Effector memory CD4-positive, alpha-beta T cell (primary cell): ENCODE measurements at regions not wholly inside any gene's neighbourhood (a gene's known extent, or its start where the extent isn't known, plus 50 kb on each side); places are given as distances from the start of the nearest gene placed in this dataset.

Experiments
- DNase-seq, 3 donors: peaks; one replicate each; pipeline ENCODE4 v3.0.0-alpha.2; 2020
- H3K27ac ChIP-seq: 2 replicates; pipeline ENCODE4 v1.7.0; 2013; ENCODE audit warnings: mild to moderate bottlenecking, low read length, moderate library complexity; ENCODE audit not compliant: insufficient read depth, poor library complexity, severe bottlenecking
- H3K27me3 ChIP-seq: replicated peaks from 2 replicates; pipeline ENCODE4 v1.7.0; 2013; ENCODE audit warnings: mild to moderate bottlenecking, low read length; ENCODE audit not compliant: insufficient read depth, control insufficient read depth, poor library complexity, severe bottlenecking
- H3K36me3 ChIP-seq: 2 replicates; pipeline ENCODE4 v1.7.0; 2013; ENCODE audit warnings: mild to moderate bottlenecking, low read length, moderate library complexity; ENCODE audit not compliant: control insufficient read depth, insufficient read depth
- H3K4me1 ChIP-seq: 2 replicates; pipeline ENCODE4 v1.7.0; 2013; ENCODE audit warnings: low read length, mild to moderate bottlenecking; ENCODE audit not compliant: control insufficient read depth, insufficient read depth, poor library complexity, severe bottlenecking
- H3K4me3 ChIP-seq: 2 replicates; pipeline ENCODE4 v1.7.0; 2013; ENCODE audit warnings: low read length, low read depth, mild to moderate bottlenecking; ENCODE audit not compliant: insufficient read depth, poor library complexity, severe bottlenecking
- H3K9me3 ChIP-seq: 2 replicates; pipeline ENCODE4 v1.7.0; 2013; ENCODE audit warnings: mild to moderate bottlenecking, low read length, moderate library complexity; ENCODE audit not compliant: control insufficient read depth

- Histone ChIP-seq H3K4me1 (no peaks in the 10 kb centered on the region), H3K27ac (no peak overlapping the region), H3K9me3 (no peaks in the 10 kb centered on the region), H3K36me3 (no peaks in the 10 kb centered on the region), H3K4me3 (no peak overlapping the region), H3K27me3 (no peaks in the 10 kb centered on the region)
- DNase-seq = no peak
These were observed 196.8 kb upstream of the HSF2 start for GRCh38 chr6:122202576-122203137.

GRCh38 chr6:122207061-122207460 lies 192.4 kb upstream of the HSF2 start:
- Histone ChIP-seq H3K27ac (no peak overlapping the region), H3K36me3 (no peaks in the 10 kb centered on the region), H3K4me1 (no peaks in the 10 kb centered on the region), H3K9me3 (no peaks in the 10 kb centered on the region), H3K27me3 (no peaks in the 10 kb centered on the region), H3K4me3 (no peak overlapping the region)
- DNase-seq = no peak

GRCh38 chr6:122207794-122208193 lies 191.7 kb upstream of the HSF2 start:
- Histone ChIP-seq H3K4me1 (no peaks in the 10 kb centered on the region), H3K27me3 (no peaks in the 10 kb centered on the region), H3K4me3 (no peak overlapping the region), H3K36me3 (no peaks in the 10 kb centered on the region), H3K9me3 (no peaks in the 10 kb centered on the region), H3K27ac (no peak overlapping the region)
- DNase-seq = no peak

GRCh38 chr6:122214605-122215318 lies 184.7 kb upstream of the HSF2 start:
- DNase-seq = no peak
- H3K27me3 ChIP-seq = no peaks in the 10 kb centered on the region

GRCh38 chr6:122220254-122220653 lies 179.2 kb upstream of the HSF2 start:
- no peaks in the 10 kb centered on the region for H3K9me3 ChIP-seq
- H3K36me3 ChIP-seq = no peaks in the 10 kb centered on the region
- H3K27me3 ChIP-seq = no peaks in the 10 kb centered on the region
- DNase-seq = no peak
- H3K4me3 ChIP-seq = no peak overlapping the region
- H3K4me1 ChIP-seq = no peaks in the 10 kb centered on the region
- no peak overlapping the region for H3K27ac ChIP-seq

More at GRCh38 chr6:122214605-122215318, 184.7 kb upstream of the HSF2 start:
- Histone ChIP-seq H3K36me3 (no peaks in the 10 kb centered on the region), H3K4me3 (no peak overlapping the region), H3K27ac (no peak overlapping the region), H3K9me3 (no peaks in the 10 kb centered on the region), H3K4me1 (no peaks in the 10 kb centered on the region)

- Histone ChIP-seq H3K27me3 (no peaks in the 10 kb centered on the region), H3K9me3 (no peaks in the 10 kb centered on the region), H3K4me1 (no peaks in the 10 kb centered on the region), H3K36me3 (no peaks in the 10 kb centered on the region), H3K27ac (no peak overlapping the region), H3K4me3 (no peak overlapping the region)
- no peak for DNase-seq
These were observed 176.7 kb upstream of the HSF2 start for GRCh38 chr6:122222761-122223160.

GRCh38 chr6:122223251-122223650 lies 176.2 kb upstream of the HSF2 start:
- no peak overlapping the region for H3K27ac ChIP-seq
- no peaks in the 10 kb centered on the region for H3K36me3 ChIP-seq
- H3K4me3 ChIP-seq = no peak overlapping the region
- H3K9me3 ChIP-seq = no peaks in the 10 kb centered on the region
- DNase-seq = no peak
- no peaks in the 10 kb centered on the region for H3K4me1 ChIP-seq
- H3K27me3 ChIP-seq = no peaks in the 10 kb centered on the region

- no peak for DNase-seq
- H3K27ac ChIP-seq = no peak overlapping the region
- no peak overlapping the region for H3K4me3 ChIP-seq
- H3K9me3 ChIP-seq = peaks cover 5% of the 10 kb centered on the region
- H3K27me3 ChIP-seq = no peaks in the 10 kb centered on the region
- no peaks in the 10 kb centered on the region for H3K36me3 ChIP-seq
- no peaks in the 10 kb centered on the region for H3K4me1 ChIP-seq
These were observed 160.6 kb upstream of the HSF2 start for GRCh38 chr6:122238861-122239260.

- Histone ChIP-seq H3K4me1 (no peaks in the 10 kb centered on the region), H3K27me3 (no peaks in the 10 kb centered on the region), H3K4me3 (no peak overlapping the region), H3K27ac (no peak overlapping the region), H3K36me3 (no peaks in the 10 kb centered on the region), H3K9me3 (peaks cover 16% of the 10 kb centered on the region)
- DNase-seq = no peak
These were observed 152.4 kb upstream of the HSF2 start for GRCh38 chr6:122246906-122247658.

GRCh38 chr6:122248001-122248669 lies 151.3 kb upstream of the HSF2 start:
- DNase-seq = no peak
- peaks cover 12% of the 10 kb centered on the region for H3K9me3 ChIP-seq
- H3K27me3 ChIP-seq = no peaks in the 10 kb centered on the region
- no peaks in the 10 kb centered on the region for H3K36me3 ChIP-seq
- no peak overlapping the region for H3K27ac ChIP-seq
- no peak overlapping the region for H3K4me3 ChIP-seq
- H3K4me1 ChIP-seq = no peaks in the 10 kb centered on the region
